ENCODE measurements at regions not wholly inside any gene's neighbourhood (a gene's known extent, or its start where the extent isn't known, plus 50 kb on each side); places are given as distances from the start of the nearest gene placed in this dataset.
A peak's percentile ranks its signal among the peaks of the same experiment; 100 is the strongest.
"Not testable (repeated sequence)": the region's sequence is repeated elsewhere in the genome, so short reads cannot be mapped to it uniquely, and the experiment has no call there.

GRCh38 chr4:27123123-27123768 lies 262.6 kb downstream of the STIM2 start:
- DNase-seq, result no peak

DNA sequence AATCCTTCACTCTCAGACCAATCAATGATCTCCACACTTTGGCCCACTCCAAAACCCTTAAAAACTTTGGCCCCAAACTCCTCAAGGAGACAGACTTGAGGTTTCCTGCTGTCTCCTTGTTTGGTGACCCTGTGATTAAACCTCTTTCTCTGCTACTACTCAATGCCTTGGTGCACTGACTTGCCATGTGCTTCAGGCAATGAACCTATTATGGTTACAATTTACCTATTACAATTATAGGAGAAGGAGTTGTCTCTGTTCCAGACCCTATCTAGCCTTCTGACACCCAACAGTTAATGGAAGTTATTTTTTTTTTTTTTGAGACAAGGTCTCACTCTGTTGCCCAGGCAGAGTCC lies 263.1 kb downstream of the STIM2 start:
- no peak for DNase-seq

DNA sequence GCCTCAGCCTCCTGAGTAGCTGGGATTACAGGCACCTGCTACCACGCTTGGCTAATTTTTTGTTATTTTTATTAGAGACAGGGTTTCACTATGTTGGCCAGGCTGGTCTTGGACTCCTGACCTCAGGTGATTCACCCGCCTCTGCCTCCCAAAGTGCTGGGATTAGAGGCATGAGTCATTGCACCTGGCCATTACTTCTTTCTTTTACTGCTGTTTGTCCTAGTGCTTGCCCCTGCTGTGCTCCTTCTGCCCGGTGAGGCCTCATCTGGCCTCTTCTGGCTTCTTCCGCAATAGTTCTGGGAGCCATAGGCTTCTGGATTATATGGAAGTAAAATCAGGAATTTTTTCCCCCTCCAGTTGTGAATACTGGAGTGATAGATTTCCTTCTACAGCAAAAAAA lies 266.3 kb downstream of the STIM2 start:
- not testable (repeated sequence) for DNase-seq

GRCh38 chr4:27128443-27128842 lies 267.8 kb downstream of the STIM2 start:
- no peak for DNase-seq

DNA sequence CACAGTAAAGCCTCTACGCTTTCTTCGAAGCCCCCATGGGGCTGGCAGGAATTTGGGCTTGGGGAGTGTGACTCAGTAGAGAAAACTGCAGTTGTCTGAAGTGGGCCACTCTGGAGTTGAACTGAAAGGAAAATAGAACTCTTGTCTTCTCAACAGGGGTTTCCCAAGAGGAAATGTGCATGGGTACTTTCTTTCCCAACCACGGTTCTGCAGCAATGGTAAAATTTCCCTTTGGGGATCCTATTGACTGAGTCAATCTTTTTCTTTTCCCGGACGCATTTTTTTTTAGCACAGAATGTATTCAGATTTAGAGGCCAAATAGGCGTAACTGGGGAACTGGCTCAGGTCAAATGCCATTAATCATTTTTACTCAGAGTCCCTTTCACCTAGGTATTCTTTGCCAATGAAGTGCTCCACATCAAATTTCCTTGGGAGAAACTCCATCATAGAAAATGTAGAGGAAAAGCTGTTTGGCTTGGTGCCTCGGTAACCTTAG lies 269.3 kb downstream of the STIM2 start:
- peak; percentile 52 to 61 (median 55) for DNase-seq

DNA sequence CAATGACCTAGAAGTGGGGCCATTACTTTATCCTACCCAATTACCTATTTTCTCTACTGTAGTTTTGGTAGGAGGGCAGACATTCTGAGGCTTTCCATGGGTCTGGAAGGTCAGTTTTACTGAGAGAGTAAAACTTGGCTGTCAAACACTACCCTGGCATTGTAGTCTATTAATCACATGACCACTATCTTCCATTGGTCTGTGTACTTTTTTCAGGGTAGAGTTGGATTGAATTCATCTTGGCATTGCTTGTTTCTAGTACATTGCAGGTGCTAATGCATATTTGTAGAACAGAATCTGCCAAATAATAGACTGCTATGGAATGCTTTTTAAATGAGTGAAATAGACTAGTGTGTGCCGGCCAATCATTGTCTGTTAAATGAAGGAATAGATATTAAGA lies 271.9 kb downstream of the STIM2 start:
- DNase-seq, result no peak

DNA sequence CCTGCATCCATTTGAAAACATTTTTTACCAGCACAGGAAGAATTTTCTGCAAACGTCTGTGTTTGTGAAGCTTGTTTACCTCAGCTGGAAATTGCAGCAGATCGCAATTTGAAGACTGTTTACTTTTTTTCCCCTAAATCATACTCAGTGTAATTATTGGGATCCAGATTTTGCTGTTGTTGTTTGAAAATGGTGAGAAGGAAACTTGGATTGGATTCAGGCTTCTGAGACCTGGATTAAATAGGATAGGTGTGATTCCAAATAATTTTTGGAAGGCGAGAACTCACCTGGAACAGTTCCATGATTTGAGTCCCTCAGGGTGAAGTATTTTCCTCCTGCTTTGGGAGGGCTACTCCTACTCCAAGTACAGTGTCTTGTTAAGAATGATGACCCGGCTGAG lies 279.8 kb downstream of the STIM2 start:
- no peak for DNase-seq

GRCh38 chr4:27141530-27141929 lies 280.9 kb downstream of the STIM2 start:
- DNase-seq, result no peak

GRCh38 chr4:27142841-27143240 lies 282.2 kb downstream of the STIM2 start:
- DNase-seq, result no peak

GRCh38 chr4:27145597-27145996 lies 285.0 kb downstream of the STIM2 start:
- no peak for DNase-seq

DNA sequence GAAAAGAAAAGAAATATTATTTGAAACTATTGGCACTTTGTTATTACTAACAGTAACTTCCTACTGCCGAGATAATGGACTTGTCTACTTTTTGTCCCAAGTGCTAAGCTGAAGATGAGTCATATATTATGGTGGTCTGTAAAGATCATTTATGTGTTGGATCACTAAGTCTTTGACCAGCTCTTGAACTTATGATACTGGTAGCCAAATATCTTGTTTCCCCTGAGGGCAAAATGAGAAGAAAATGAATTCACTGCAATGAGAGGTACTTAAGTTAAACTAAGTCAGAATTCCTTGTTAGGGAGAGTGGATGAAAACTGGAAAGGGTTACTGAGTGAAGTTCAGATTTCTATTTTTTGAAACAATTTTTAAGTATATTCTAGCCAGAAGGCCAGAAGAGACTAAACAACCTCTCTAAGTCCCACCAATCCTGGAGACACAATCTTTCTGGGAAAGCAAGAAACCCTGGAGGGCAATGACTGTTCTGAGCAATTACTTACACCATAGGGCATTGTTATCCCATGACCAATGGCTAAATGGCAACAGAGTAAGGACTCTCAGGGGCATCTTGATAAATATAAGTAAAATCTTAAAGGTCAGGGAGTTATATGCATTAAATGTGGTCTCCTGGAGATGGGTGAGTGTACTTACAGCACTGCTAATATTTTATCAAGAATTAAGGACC lies 287.7 kb downstream of the STIM2 start:
- no peak for DNase-seq

DNA sequence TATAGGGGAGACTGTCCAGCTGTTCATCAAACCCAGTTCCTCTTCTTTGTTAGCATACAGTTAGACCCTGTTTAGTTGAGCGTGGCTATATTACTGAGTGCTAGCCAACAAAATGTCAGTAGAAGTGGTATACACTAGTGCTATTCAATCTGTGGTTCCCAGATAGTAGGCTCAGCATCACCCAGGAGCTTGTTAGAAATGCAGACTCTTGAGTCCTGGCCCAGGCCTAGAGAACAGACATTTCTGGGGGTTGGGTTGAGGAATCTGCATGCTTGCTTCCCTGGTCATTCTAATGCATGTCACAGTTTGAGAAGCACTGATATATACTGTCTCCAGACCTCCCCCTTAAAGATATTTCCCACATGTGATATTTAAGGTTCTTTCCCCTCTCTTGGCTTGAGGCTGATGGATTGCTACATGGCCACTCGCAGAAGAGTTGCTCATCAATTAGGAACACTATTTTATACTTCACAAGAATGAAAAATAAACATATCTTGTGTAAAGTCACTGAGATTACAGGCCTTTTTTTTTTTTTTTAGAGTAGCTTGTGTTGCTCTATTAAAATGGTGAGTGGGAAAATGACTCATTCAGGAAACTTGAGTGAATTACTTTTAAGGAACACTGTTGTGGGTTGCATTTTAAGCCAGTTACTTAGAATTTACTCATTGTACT lies 289.0 kb downstream of the STIM2 start:
- DNase-seq, result peak in 1 of 3 donors; percentile 2

- no peak for DNase-seq
Measured at GRCh38 chr4:27152703-27153102, 292.1 kb downstream of the STIM2 start.

GRCh38 chr4:27154706-27155105 lies 294.1 kb downstream of the STIM2 start:
- DNase-seq, result no peak

GRCh38 chr4:27161191-27161590 lies 300.6 kb downstream of the STIM2 start:
- DNase-seq, result no peak

DNA sequence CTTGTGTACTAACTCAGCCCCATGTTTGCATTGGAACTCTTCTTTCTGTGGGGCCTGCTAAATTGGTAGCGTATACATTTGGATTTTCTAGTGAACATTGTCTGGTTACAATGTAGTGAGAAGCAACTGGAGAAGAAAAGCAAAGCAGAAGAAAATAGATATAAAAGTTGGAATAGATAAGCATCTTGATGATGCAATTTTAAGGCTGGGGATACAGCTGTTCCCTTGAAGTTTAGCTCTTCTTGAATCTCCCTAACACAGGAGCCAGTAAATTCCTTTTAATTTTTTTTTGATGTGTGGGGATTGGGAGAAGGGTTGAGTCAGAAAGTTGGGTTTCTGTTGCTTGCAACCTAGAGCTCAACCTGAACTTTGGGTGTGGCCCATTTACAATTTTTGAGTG lies 308.1 kb downstream of the STIM2 start:
- no peak for DNase-seq

DNA sequence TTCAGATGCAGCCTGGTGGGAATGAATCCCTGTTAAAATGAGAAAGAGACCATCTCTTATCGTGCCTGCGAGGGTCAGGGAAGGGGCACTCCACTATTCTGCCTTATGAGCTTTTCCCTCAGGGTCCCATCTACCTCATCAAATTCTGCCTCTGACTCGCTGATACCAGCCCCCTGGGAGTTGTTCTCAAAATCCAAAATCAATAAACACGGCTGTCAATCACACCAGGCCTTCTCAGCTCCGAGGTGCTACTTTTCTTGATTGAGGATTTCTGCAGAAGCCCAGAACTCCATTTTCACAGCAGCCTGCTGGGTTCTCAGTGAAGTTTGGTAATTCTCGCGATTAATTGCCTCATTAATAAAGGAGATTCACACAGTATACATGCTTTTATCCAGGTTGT lies 312.6 kb downstream of the STIM2 start:
- DNase-seq, result no peak

DNA sequence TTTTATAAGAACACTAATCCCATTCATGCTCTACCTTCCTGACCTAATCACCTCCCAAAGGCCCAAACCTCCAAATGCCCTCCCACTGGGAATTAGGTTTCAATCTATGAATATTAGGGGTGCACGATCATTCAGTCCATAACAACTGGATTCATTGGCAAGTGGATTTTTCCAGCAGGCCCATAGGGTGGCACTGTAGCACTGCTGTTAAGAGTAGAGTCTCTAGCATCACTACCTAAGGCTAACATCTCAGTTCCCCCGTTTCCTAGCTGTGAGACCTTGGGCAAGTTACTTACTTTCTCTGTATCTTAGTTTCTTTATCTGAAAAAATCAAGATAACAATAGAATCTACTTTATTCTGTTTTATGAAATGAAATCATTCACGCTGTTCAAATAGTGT lies 315.8 kb downstream of the STIM2 start:
- DNase-seq, result peak in 1 of 3 donors; percentile 2

DNA sequence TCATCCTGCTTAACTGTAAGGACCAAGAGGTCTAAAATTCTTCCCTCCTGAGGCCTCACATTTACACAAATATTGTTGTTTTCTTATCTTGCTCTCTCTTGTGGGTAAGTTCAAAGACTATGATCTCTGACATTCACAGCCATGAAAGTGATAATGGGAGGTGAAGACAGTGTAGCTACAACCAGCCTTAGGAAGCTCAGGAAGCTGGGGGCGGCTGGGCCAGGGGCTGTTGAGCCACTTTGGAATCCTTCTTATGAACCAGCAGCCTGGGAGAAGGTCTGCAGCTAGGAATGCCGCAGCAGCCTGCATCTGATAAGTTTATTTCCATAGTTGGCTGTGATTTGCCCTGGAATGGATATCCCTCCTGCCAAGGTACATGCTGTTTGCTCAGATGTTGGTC lies 316.2 kb downstream of the STIM2 start:
- DNase-seq, result no peak

GRCh38 chr4:27178061-27178460 lies 317.4 kb downstream of the STIM2 start:
- no peak for DNase-seq

DNA sequence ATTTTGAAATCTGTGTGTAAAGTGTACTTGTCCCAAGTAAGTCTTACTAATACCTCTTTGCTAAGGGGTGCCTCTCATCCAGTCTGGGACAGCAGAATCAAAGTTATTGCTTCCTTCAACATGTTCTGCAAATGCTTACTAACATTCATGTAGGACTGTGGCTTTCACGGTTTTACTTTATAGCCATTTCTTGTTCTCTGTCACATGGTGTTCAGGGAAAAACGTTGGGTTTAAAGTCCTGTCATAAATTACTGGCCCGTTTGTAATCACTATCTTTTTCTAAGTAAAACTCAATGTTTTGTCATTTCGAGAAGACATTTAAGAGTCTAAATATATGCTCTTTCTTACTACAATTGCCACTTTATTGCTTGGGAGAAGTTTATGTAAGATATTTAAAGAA lies 321.1 kb downstream of the STIM2 start:
- no peak for DNase-seq

- DNase-seq, result no peak
Measured at GRCh38 chr4:27182211-27182610, 321.6 kb downstream of the STIM2 start.

- DNase-seq, result no peak
Measured at GRCh38 chr4:27184508-27185155, 324.0 kb downstream of the STIM2 start.

DNA sequence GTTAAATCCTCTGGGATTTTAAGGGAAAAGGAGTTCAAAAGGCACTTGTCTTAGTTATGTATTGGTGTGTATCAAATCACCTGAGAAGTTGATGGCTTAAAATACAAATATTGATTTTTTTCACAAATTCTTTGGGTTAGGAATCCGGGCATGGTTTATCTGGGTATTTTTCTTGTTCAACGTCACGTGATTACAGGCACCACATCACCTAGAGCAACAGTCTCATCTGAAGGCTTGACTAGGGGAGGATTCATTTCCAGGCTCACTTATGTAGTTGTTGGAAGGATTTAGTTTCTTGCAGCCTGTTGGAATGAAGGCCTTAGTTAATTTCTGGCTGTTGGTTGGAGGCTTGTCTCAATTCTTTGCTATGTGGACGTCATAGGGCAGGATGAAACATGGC lies 326.1 kb downstream of the STIM2 start:
- DNase-seq, result no peak

Measured in suppressor macrophage treated with lipopolysaccharide for 1 hour (primary cell).